Osteoblast (primary cell): ENCODE measurements at regions not wholly inside any gene's neighbourhood (a gene's known extent, or its start where the extent isn't known, plus 50 kb on each side); places are given as distances from the start of the nearest gene placed in this dataset.

Experiments used
- DNase-seq: peaks from one replicate; pipeline ENCODE4 v3.0.0; 2011; ENCODE audit warnings: low spot score, mixed read lengths; ENCODE audit not compliant: insufficient read length; ENCODE audit errors: missing footprints
- H2AFZ ChIP-seq: 2 replicates; pipeline ENCODE4 v1.6.0; 2011; ENCODE audit warnings: mild to moderate bottlenecking, low read length
- H3K27ac ChIP-seq: 2 replicates; pipeline ENCODE4 v1.5.1; 2011; ENCODE audit warnings: mild to moderate bottlenecking, low read depth, low read length, moderate library complexity
- H3K27me3 ChIP-seq: 2 replicates; pipeline ENCODE4 v1.6.0; 2012; ENCODE audit warnings: mild to moderate bottlenecking, control low read depth, inconsistent platforms, low read length, moderate library complexity; ENCODE audit not compliant: insufficient read depth
- H3K36me3 ChIP-seq: 2 replicates; pipeline ENCODE4 v1.5.1; 2011; ENCODE audit warnings: mild to moderate bottlenecking, low read length, control low read depth, moderate library complexity; ENCODE audit not compliant: insufficient read depth
- H3K4me1 ChIP-seq: 2 replicates; pipeline ENCODE4 v1.5.1; 2011; ENCODE audit warnings: mild to moderate bottlenecking, low read length, control low read depth, moderate library complexity; ENCODE audit not compliant: insufficient read depth
- H3K4me2 ChIP-seq: 2 replicates; pipeline ENCODE4 v1.6.0; 2011; ENCODE audit warnings: mild to moderate bottlenecking, low read length; ENCODE audit not compliant: insufficient read depth
- H3K4me3 ChIP-seq: fragments of 200-600 bp; sonication (generic); 3 replicates; pipeline ENCODE4 v1.5.1; 2012; ENCODE audit warnings: mild to moderate bottlenecking, low read length, inconsistent platforms; ENCODE audit not compliant: insufficient read depth
- H3K79me2 ChIP-seq: 2 replicates; pipeline ENCODE4 v1.6.0; 2012; ENCODE audit warnings: mild to moderate bottlenecking, low read length, control low read depth, inconsistent platforms; ENCODE audit not compliant: insufficient read depth
- H3K9me3 ChIP-seq: 2 replicates; pipeline ENCODE4 v1.5.1; 2011; ENCODE audit warnings: low read depth, low read length, control low read depth
- H4K20me1 ChIP-seq: 2 replicates; pipeline ENCODE4 v1.6.0; 2012; ENCODE audit warnings: mild to moderate bottlenecking, low read length, control low read depth; ENCODE audit not compliant: insufficient read depth
- CTCF ChIP-seq: IDR thresholded peaks from 2 replicates; pipeline ENCODE4 v1.5.1; 2011; ENCODE audit warnings: mild to moderate bottlenecking, low read depth, low read length, moderate library complexity; ENCODE audit errors: extremely low read depth

- DNase-seq, result no peak
- H3K27me3 ChIP-seq, result peaks cover 28% of the 10 kb centered on the region
- H3K36me3 ChIP-seq, result no peaks in the 10 kb centered on the region
- H3K4me2 ChIP-seq, result no peak overlapping the region
- H3K4me1 ChIP-seq, result no peaks in the 10 kb centered on the region
- H3K9me3 ChIP-seq, result no peaks in the 10 kb centered on the region
- no peak overlapping the region for H3K4me3 ChIP-seq
- H3K27ac ChIP-seq, result no peak overlapping the region
- H4K20me1 ChIP-seq, result no peaks in the 10 kb centered on the region
- H3K79me2 ChIP-seq, result no peaks in the 10 kb centered on the region
- TF ChIP-seq CTCF, result no peak
- no peak overlapping the region for H2AFZ ChIP-seq
Measured at GRCh38 chr11:11681536-11681935, 59.7 kb upstream of the GALNT18 start.

- Histone ChIP-seq H4K20me1 (no peaks in the 10 kb centered on the region), H2AFZ (no peak overlapping the region), H3K79me2 (no peaks in the 10 kb centered on the region), H3K4me2 (no peak overlapping the region), H3K27ac (no peak overlapping the region), H3K9me3 (no peaks in the 10 kb centered on the region), H3K36me3 (no peaks in the 10 kb centered on the region), H3K4me3 (no peak overlapping the region), H3K27me3 (peaks cover 35% of the 10 kb centered on the region), H3K4me1 (no peaks in the 10 kb centered on the region)
- no peak for DNase-seq
- no peak for TF ChIP-seq CTCF
Measured at GRCh38 chr11:11677672-11678356, 56.0 kb upstream of the GALNT18 start.

GRCh38 chr11:11675671-11676181 is 53.9 kb upstream of the GALNT18 start:
- no peak for DNase-seq
- H3K4me1 ChIP-seq, result no peaks in the 10 kb centered on the region
- no peaks in the 10 kb centered on the region for H4K20me1 ChIP-seq
- H3K9me3 ChIP-seq, result no peaks in the 10 kb centered on the region
- H3K4me3 ChIP-seq, result no peak overlapping the region
- no peak for TF ChIP-seq CTCF
- no peak overlapping the region for H3K27ac ChIP-seq
- H2AFZ ChIP-seq, result no peak overlapping the region
- peaks cover 43% of the 10 kb centered on the region for H3K27me3 ChIP-seq
- no peak overlapping the region for H3K4me2 ChIP-seq
- no peaks in the 10 kb centered on the region for H3K36me3 ChIP-seq
- H3K79me2 ChIP-seq, result no peaks in the 10 kb centered on the region

- no peak for TF ChIP-seq CTCF
- Histone ChIP-seq H2AFZ (no peak overlapping the region), H3K4me1 (no peaks in the 10 kb centered on the region), H3K4me3 (no peak overlapping the region), H3K4me2 (no peak overlapping the region), H3K27ac (no peak overlapping the region), H3K79me2 (no peaks in the 10 kb centered on the region), H3K27me3 (peaks cover 51% of the 10 kb centered on the region), H3K36me3 (no peaks in the 10 kb centered on the region), H4K20me1 (no peaks in the 10 kb centered on the region), H3K9me3 (no peaks in the 10 kb centered on the region)
- DNase-seq, result no peak
Measured at GRCh38 chr11:11672789-11673188, 51.0 kb upstream of the GALNT18 start.
